ENCODE measurements at regions not wholly inside any gene's neighbourhood (a gene's known extent, or its start where the extent isn't known, plus 50 kb on each side); places are given as distances from the start of the nearest gene placed in this dataset.

DNA sequence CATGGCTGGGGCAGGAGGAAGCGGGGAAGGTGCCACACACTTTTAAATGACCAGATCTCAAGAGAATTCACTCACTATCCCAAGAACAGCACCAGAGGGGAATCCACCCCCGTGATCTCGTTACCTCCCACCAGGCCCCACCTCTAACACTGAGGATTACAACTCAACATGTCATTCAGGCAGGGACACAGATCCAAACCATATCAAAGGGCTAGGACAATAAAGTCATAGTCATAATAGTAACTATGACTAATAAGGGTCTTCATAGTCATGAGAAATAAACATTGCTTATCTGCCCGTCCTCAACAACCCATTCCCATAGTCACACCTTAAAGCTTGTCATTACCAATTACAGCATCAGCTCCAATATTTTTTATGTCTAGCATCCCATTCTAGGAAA, 65.3 kb upstream of the SMC2 start:
- WGBS, 5 donors, result 76 to 86% (median 84%) methylated on average over 4 of the region's 4 CpGs
- no peak for TF ChIP-seq POLR2AphosphoS5 (IDR thresholded peaks at IDR 0.05)
- TF ChIP-seq EP300 (IDR thresholded peaks at IDR 0.05), result no peak
- no peak for TF ChIP-seq POLR2A (IDR thresholded peaks at IDR 0.05)
- TF ChIP-seq, protein P1, sequence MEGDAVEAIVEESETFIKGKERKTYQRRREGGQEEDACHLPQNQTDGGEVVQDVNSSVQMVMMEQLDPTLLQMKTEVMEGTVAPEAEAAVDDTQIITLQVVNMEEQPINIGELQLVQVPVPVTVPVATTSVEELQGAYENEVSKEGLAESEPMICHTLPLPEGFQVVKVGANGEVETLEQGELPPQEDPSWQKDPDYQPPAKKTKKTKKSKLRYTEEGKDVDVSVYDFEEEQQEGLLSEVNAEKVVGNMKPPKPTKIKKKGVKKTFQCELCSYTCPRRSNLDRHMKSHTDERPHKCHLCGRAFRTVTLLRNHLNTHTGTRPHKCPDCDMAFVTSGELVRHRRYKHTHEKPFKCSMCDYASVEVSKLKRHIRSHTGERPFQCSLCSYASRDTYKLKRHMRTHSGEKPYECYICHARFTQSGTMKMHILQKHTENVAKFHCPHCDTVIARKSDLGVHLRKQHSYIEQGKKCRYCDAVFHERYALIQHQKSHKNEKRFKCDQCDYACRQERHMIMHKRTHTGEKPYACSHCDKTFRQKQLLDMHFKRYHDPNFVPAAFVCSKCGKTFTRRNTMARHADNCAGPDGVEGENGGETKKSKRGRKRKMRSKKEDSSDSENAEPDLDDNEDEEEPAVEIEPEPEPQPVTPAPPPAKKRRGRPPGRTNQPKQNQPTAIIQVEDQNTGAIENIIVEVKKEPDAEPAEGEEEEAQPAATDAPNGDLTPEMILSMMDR (IDR thresholded peaks at IDR 0.05), result no peak
- intact Hi-C loops (cut with DNase I; ENCODE audit: low total_unique reads), result no loop called here

More for the DNA sequence above, 65.3 kb upstream of the SMC2 start:
- no peak for DNase-seq
- Histone ChIP-seq H3K4me3 (no peak overlapping the region), H3K27me3 (no peaks in the 10 kb centered on the region), H3K9me3 (no peaks in the 10 kb centered on the region), H3K36me3 (no peaks in the 10 kb centered on the region), H3K27ac (no peak overlapping the region), H3K4me1 (no peaks in the 10 kb centered on the region)

Small RNA genes in the stretch of these regions (small RNA-seq; reads per million reads assigned to genes)
- gene RNA5SP291, result 0 reads per million in 4 donors

Data from stomach (tissue), 8 donors.